ENCODE measurements at regions not wholly inside any gene's neighbourhood (a gene's known extent, or its start where the extent isn't known, plus 50 kb on each side); places are given as distances from the start of the nearest gene placed in this dataset.

DNA sequence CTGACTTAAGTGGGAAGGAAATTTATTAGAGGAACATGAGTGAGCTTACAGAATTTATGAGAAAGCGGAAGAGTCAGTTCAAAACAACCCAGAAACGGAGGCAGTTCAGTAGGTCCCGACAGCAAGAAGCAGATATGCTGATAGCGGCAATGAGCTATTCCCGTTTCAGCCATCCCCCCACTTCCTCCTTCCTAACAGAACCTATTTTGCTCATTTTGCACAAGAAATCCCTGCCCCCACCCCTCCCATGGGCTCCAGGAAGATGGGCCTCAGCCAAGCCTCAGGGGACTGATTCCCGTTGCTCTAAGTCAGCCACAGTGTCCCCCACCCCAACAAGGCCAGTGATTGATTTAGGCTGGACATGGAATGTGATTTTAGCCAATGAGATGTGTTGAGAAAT lies 157.5 kb downstream of the CEBPB start:
- no peak for ATAC-seq
- H3K9me3 Mint-ChIP-seq = no peaks in the 10 kb centered on the region
- CTCF ChIA-PET = no interaction called here

DNA sequence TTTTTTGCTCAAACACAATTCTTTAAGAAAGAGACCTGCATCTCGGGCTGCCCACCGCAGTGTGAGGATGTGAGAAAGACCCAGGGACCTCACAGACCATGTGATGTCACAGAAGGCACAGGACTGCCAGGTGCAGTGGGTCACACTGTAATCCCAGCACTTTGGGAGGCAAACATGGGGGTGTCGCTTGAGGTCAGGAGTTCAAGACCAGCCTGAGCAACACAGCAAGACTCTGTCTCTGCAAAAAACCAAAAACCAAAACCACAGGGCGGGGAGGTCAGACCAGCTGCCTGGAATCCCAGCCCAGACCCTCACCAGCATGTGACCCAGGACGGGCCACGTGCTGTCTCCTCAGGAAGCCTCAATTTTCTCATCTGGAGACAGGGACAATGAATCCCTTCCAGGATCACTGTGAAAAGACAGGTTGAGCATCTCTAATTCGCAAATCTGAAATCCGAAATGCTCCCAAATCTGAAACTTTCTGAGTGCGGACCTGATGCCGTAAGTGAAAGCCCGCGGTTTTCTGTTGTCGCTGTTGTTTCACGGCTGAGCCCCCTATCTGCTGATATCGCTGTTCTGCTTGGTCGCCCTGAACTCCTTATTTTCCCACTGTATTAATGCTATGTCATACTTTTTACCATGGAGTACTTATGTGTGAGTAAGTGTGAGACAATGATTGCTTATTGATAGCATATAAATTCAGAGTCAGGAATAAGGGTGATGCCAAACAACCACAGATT lies 159.5 kb upstream of the PTPN1 start:
- H3K27ac Mint-ChIP-seq = no peak overlapping the region
- H3K9me3 Mint-ChIP-seq = no peaks in the 10 kb centered on the region
- H3K36me3 Mint-ChIP-seq = no peaks in the 10 kb centered on the region
- no peak for DNase-seq (ENCODE audit: low spot score)
- TF ChIP-seq ZNF317 (CRISPR knock-in tag; IDR thresholded peaks at IDR 0.05; ENCODE audit: borderline replicate concordance, low read depth) (no peak), TEAD1 (CRISPR knock-in tag; IDR thresholded peaks at IDR 0.05) (no peak), FOXJ3 (CRISPR knock-in tag; IDR thresholded peaks at IDR 0.05; ENCODE audit: borderline replicate concordance) (no peak), MYBL2 (CRISPR knock-in tag; IDR thresholded peaks at IDR 0.05) (no peak), ESRRA (CRISPR knock-in tag; IDR thresholded peaks at IDR 0.05; ENCODE audit: borderline replicate concordance) (no peak), FOXK1 (CRISPR knock-in tag; IDR thresholded peaks at IDR 0.05) (no peak), NR3C1 (CRISPR knock-in tag; conservative IDR thresholded peaks at IDR 0.05; ENCODE audit: low read depth) (no peak)
- TF ChIP-seq, protein P1, sequence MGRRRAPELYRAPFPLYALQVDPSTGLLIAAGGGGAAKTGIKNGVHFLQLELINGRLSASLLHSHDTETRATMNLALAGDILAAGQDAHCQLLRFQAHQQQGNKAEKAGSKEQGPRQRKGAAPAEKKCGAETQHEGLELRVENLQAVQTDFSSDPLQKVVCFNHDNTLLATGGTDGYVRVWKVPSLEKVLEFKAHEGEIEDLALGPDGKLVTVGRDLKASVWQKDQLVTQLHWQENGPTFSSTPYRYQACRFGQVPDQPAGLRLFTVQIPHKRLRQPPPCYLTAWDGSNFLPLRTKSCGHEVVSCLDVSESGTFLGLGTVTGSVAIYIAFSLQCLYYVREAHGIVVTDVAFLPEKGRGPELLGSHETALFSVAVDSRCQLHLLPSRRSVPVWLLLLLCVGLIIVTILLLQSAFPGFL (CRISPR knock-in tag; IDR thresholded peaks at IDR 0.05; ENCODE audit: borderline replicate concordance) = no peak
- CTCF ChIA-PET = no interaction called here
- POLR2A ChIA-PET = no interaction called here
- H3K27me3 Mint-ChIP-seq (ENCODE audit: low read depth) = no peaks in the 10 kb centered on the region
- peaks cover 14% of the 10 kb centered on the region for H3K4me1 Mint-ChIP-seq
- no peak for ATAC-seq
- H3K4me3 Mint-ChIP-seq = no peak overlapping the region

More for the DNA sequence above, 157.5 kb downstream of the CEBPB start:
- Mint-ChIP-seq H3K4me3 (no peak overlapping the region), H3K27me3 (ENCODE audit: low read depth) (no peaks in the 10 kb centered on the region), H3K27ac (no peak overlapping the region), H3K4me1 (peaks cover 8% of the 10 kb centered on the region), H3K36me3 (no peaks in the 10 kb centered on the region)
- POLR2A ChIA-PET = no interaction called here
- DNase-seq (ENCODE audit: low spot score) = no peak
- TF ChIP-seq KAT7 (CRISPR knock-in tag; IDR thresholded peaks at IDR 0.05; ENCODE audit: borderline replicate concordance) = no peak
- no peak for TF ChIP-seq TEAD1 (CRISPR knock-in tag; IDR thresholded peaks at IDR 0.05)
- TF ChIP-seq, protein P2, sequence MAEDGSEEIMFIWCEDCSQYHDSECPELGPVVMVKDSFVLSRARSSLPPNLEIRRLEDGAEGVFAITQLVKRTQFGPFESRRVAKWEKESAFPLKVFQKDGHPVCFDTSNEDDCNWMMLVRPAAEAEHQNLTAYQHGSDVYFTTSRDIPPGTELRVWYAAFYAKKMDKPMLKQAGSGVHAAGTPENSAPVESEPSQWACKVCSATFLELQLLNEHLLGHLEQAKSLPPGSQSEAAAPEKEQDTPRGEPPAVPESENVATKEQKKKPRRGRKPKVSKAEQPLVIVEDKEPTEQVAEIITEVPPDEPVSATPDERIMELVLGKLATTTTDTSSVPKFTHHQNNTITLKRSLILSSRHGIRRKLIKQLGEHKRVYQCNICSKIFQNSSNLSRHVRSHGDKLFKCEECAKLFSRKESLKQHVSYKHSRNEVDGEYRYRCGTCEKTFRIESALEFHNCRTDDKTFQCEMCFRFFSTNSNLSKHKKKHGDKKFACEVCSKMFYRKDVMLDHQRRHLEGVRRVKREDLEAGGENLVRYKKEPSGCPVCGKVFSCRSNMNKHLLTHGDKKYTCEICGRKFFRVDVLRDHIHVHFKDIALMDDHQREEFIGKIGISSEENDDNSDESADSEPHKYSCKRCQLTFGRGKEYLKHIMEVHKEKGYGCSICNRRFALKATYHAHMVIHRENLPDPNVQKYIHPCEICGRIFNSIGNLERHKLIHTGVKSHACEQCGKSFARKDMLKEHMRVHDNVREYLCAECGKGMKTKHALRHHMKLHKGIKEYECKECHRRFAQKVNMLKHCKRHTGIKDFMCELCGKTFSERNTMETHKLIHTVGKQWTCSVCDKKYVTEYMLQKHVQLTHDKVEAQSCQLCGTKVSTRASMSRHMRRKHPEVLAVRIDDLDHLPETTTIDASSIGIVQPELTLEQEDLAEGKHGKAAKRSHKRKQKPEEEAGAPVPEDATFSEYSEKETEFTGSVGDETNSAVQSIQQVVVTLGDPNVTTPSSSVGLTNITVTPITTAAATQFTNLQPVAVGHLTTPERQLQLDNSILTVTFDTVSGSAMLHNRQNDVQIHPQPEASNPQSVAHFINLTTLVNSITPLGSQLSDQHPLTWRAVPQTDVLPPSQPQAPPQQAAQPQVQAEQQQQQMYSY (CRISPR knock-in tag; IDR thresholded peaks at IDR 0.05) = no peak

DNA sequence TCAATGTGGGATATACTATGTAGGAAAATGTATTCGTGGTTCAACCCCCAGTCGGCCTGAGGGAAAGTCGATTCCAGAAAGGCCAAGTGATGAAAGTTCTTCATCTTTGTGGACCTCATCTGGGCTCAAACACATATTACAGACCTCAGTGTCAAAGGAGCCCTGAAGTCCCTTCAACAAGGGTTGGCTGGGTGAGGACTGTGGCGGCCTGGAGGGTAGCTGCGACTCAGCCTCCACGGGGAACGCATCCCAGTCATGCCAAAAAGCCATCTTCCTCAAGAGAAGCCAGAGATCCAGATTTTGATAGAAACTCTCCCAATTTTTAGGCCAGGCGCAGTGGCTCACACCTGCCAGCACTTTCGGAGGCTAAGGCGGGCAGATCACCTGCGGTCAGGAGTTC lies 158.6 kb upstream of the PTPN1 start:
- CTCF ChIA-PET = no interaction called here
- no peaks in the 10 kb centered on the region for H3K9me3 Mint-ChIP-seq
- POLR2A ChIA-PET = no interaction called here
- H3K27me3 Mint-ChIP-seq (ENCODE audit: low read depth) = no peaks in the 10 kb centered on the region
- H3K36me3 Mint-ChIP-seq = no peaks in the 10 kb centered on the region
- peaks cover 14% of the 10 kb centered on the region for H3K4me1 Mint-ChIP-seq
- TF ChIP-seq RELA (CRISPR knock-in tag; IDR thresholded peaks at IDR 0.05; ENCODE audit: borderline replicate concordance) = no peak
- TF ChIP-seq, protein P3, sequence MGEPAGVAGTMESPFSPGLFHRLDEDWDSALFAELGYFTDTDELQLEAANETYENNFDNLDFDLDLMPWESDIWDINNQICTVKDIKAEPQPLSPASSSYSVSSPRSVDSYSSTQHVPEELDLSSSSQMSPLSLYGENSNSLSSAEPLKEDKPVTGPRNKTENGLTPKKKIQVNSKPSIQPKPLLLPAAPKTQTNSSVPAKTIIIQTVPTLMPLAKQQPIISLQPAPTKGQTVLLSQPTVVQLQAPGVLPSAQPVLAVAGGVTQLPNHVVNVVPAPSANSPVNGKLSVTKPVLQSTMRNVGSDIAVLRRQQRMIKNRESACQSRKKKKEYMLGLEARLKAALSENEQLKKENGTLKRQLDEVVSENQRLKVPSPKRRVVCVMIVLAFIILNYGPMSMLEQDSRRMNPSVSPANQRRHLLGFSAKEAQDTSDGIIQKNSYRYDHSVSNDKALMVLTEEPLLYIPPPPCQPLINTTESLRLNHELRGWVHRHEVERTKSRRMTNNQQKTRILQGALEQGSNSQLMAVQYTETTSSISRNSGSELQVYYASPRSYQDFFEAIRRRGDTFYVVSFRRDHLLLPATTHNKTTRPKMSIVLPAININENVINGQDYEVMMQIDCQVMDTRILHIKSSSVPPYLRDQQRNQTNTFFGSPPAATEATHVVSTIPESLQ (CRISPR knock-in tag; IDR thresholded peaks at IDR 0.05) = no peak
- H3K27ac Mint-ChIP-seq = no peak overlapping the region
- H3K4me3 Mint-ChIP-seq = no peak overlapping the region
- DNase-seq (ENCODE audit: low spot score) (no peak), ATAC-seq (no peak)

All from WTC11 (cell line).